SK-N-SH treated with all-trans-retinoic acid at 6 μM for 48 hours (cell line): ENCODE measurements at regions not wholly inside any gene's neighbourhood (a gene's known extent, or its start where the extent isn't known, plus 50 kb on each side); places are given as distances from the start of the nearest gene placed in this dataset.

Experiments used
- ARNTL ChIP-seq: fragments of 450-650 bp; formaldehyde crosslinking; IDR thresholded peaks from 2 replicates; pipeline ENCODE4 v1.5.0; 2020; ENCODE audit warnings: low read depth, mild to moderate bottlenecking, moderate library complexity, borderline replicate concordance
- BACH2 ChIP-seq: fragments of 250-450 bp; sonication (Bioruptor Pico); IDR thresholded peaks from 2 replicates; pipeline ENCODE4 v1.9.0; 2021; ENCODE audit warnings: mild to moderate bottlenecking, borderline replicate concordance
- CREB5 ChIP-seq: fragments of 250-450 bp; sonication (Bioruptor Pico); IDR thresholded peaks from 2 replicates; pipeline ENCODE4 v1.5.1; 2020; ENCODE audit warnings: low read depth, mild to moderate bottlenecking, moderate library complexity
- CSDC2 ChIP-seq: fragments of 250-450 bp; sonication (Bioruptor Pico); IDR thresholded peaks from 2 replicates; pipeline ENCODE4 v1.5.0; 2020; ENCODE audit warnings: mild to moderate bottlenecking, moderate library complexity
- CSRNP3 ChIP-seq: fragments of 250-450 bp; sonication (Bioruptor Pico); IDR thresholded peaks from 2 replicates; pipeline ENCODE4 v1.5.1; 2021; ENCODE audit warnings: mild to moderate bottlenecking, moderate library complexity
- ESRRG ChIP-seq: fragments of 250-450 bp; sonication (Bioruptor Pico); IDR thresholded peaks from 2 replicates; pipeline ENCODE4 v1.6.1; 2021; ENCODE audit warnings: mild to moderate bottlenecking
- OSR1 ChIP-seq: fragments of 250-450 bp; sonication (Bioruptor Pico); IDR thresholded peaks from 2 replicates; pipeline ENCODE4 v1.8.0; 2022; ENCODE audit warnings: moderate library complexity, mild to moderate bottlenecking, inconsistent platforms
- PPARA ChIP-seq: fragments of 250-450 bp; sonication (Bioruptor Pico); IDR thresholded peaks from 2 replicates; pipeline ENCODE4 v1.5.0; 2020; ENCODE audit warnings: mild to moderate bottlenecking, borderline replicate concordance
- TSHZ2 ChIP-seq: fragments of 250-450 bp; sonication (Bioruptor Pico); IDR thresholded peaks from 2 replicates; pipeline ENCODE4 v1.5.0; 2020; ENCODE audit warnings: mild to moderate bottlenecking, moderate library complexity
- ZNF565 ChIP-seq: fragments of 450-650 bp; formaldehyde crosslinking; conservative IDR thresholded peaks from 2 replicates; pipeline ENCODE4 v1.5.0; 2020; ENCODE audit warnings: low read depth, mild to moderate bottlenecking, moderate library complexity
- ZNF70 ChIP-seq: fragments of 450-650 bp; formaldehyde crosslinking; IDR thresholded peaks from 2 replicates; pipeline ENCODE4 v1.5.0; 2020; ENCODE audit warnings: mild to moderate bottlenecking, moderate library complexity
- ZNF8 ChIP-seq: fragments of 450-650 bp; formaldehyde crosslinking; IDR thresholded peaks from 2 replicates; pipeline ENCODE4 v1.5.0; 2020; ENCODE audit warnings: mild to moderate bottlenecking, moderate library complexity

GRCh38 chr6:82072121-82072521 lies 175.4 kb downstream of the IBTK start:
- no peak for TF ChIP-seq BACH2
- TF ChIP-seq OSR1 (CRISPR knock-in tag), result no peak
- TF ChIP-seq PPARA (CRISPR knock-in tag), result no peak
- TF ChIP-seq CSDC2 (CRISPR knock-in tag), result no peak
- TF ChIP-seq ARNTL (CRISPR knock-in tag), result no peak
- no peak for TF ChIP-seq CREB5
- TF ChIP-seq CSRNP3, result no peak
- TF ChIP-seq TSHZ2, result no peak
- TF ChIP-seq ESRRG (CRISPR knock-in tag), result no peak
- no peak for TF ChIP-seq ZNF565
- TF ChIP-seq ZNF70 (CRISPR knock-in tag), result no peak
- TF ChIP-seq ZNF8 (CRISPR knock-in tag), result no peak
